ENCODE measurements at regions not wholly inside any gene's neighbourhood (a gene's known extent, or its start where the extent isn't known, plus 50 kb on each side); places are given as distances from the start of the nearest gene placed in this dataset.

GRCh38 chr18:69208545-69208944 lies 192.1 kb upstream of the DOK6 start:
- Histone ChIP-seq H3K79me2 (ENCODE audit: control insufficient read depth in 1 of 2, insufficient read depth in 2 of 2, low read length in 2 of 2) (no peaks in the 10 kb centered on the region), H3K4me3 (ENCODE audit: extremely low read depth in 1 of 4, insufficient read depth in 2 of 4, low read depth in 3 of 4, low read length in 4 of 4) (no peak overlapping the region), H4K91ac (replicated peaks; ENCODE audit: insufficient read length, low read length) (no peak overlapping the region), H3K4me2 (ENCODE audit: insufficient read depth in 1 of 2, low read depth in 2 of 2, low read length in 2 of 2) (no peak overlapping the region), H3K27ac (ENCODE audit: low read depth, low read length) (no peak overlapping the region), H2AFZ (ENCODE audit: low read length) (no peak overlapping the region), H3K27me3 (replicated peaks in 1 of 4; ENCODE audit: control insufficient read depth in 3 of 4, extremely low read depth in 1 of 4, insufficient read depth in 3 of 4, low read length in 3 of 4) (no peaks in the 10 kb centered on the region), H3K9me3 (ENCODE audit: insufficient read depth in 2 of 2, low read depth in 1 of 2, low read length in 1 of 2) (no peaks in the 10 kb centered on the region), H3K23ac (ENCODE audit: insufficient read length) (no peak overlapping the region), H3K36me3 (ENCODE audit: control insufficient read depth in 2 of 4, insufficient read depth in 4 of 4, low read length in 3 of 4) (no peaks in the 10 kb centered on the region), H3K14ac (ENCODE audit: insufficient read length) (no peak overlapping the region), H2BK5ac (ENCODE audit: low read depth, low read length) (no peak overlapping the region), H3K79me1 (ENCODE audit: low read depth, low read length) (no peaks in the 10 kb centered on the region), H3K9ac (replicated peaks in 1 of 4; ENCODE audit: extremely low read depth in 1 of 4, low read depth in 3 of 4, low read length in 3 of 4) (no peak overlapping the region), H2AK5ac (ENCODE audit: low read depth, low read length) (no peak overlapping the region), H3K4me1 (replicated peaks in 1 of 4; ENCODE audit: control insufficient read depth in 3 of 4, insufficient read depth in 4 of 4, low read length in 3 of 4) (peaks cover 0 to 3% (median 0%) of the 10 kb centered on the region in 4 experiments; a peak in 2 of 7 replicates), H2BK120ac (replicated peaks; ENCODE audit: low read depth, low read length) (no peak overlapping the region), H2BK12ac (ENCODE audit: low read depth, low read length) (no peak overlapping the region), H3K4ac (replicated peaks; ENCODE audit: insufficient read length, low read depth, low read length) (no peak overlapping the region), H4K20me1 (replicated peaks in 1 of 2; ENCODE audit: control insufficient read depth in 1 of 2, insufficient read depth in 2 of 2, low read length in 2 of 2) (no peaks in the 10 kb centered on the region), H2BK15ac (ENCODE audit: low read length) (no peak overlapping the region), H4K8ac (ENCODE audit: extremely low read depth, insufficient read depth, low read length) (no peak overlapping the region), H2BK20ac (ENCODE audit: low read length) (no peak overlapping the region), H3K56ac (replicated peaks; ENCODE audit: insufficient read length, low read depth, low read length) (no peak overlapping the region), H3K18ac (ENCODE audit: extremely low read depth, low read length) (no peak overlapping the region), H4K5ac (ENCODE audit: insufficient read length, low read depth, low read length) (no peak overlapping the region), H3K23me2 (ENCODE audit: low read depth, low read length) (no peaks in the 10 kb centered on the region)
- POLR2A ChIA-PET (ENCODE audit: partially characterized antibody) = no interaction called here
- CTCF ChIA-PET (ENCODE audit: partially characterized antibody) = no interaction called here
- WGBS, 2 experiments (ENCODE audit: extremely low coverage in 1 of 2, insufficient coverage in 1 of 2, insufficient read length in 1 of 2, insufficient replicate concordance in 2 of 2, low coverage in 1 of 2, low lambda C conversion rate in 2 of 2, missing lambda C conversion rate in 1 of 2) = 89% methylated on average over 2 of the region's 2 CpGs; no CpG with 5 or more reads in 1 of the 2 experiments
- FAIRE-seq = no peak
- DNase-seq (ENCODE audit: low read depth in 1 of 2, low spot score in 2 of 2) = no peak
- TF ChIP-seq, protein P1, sequence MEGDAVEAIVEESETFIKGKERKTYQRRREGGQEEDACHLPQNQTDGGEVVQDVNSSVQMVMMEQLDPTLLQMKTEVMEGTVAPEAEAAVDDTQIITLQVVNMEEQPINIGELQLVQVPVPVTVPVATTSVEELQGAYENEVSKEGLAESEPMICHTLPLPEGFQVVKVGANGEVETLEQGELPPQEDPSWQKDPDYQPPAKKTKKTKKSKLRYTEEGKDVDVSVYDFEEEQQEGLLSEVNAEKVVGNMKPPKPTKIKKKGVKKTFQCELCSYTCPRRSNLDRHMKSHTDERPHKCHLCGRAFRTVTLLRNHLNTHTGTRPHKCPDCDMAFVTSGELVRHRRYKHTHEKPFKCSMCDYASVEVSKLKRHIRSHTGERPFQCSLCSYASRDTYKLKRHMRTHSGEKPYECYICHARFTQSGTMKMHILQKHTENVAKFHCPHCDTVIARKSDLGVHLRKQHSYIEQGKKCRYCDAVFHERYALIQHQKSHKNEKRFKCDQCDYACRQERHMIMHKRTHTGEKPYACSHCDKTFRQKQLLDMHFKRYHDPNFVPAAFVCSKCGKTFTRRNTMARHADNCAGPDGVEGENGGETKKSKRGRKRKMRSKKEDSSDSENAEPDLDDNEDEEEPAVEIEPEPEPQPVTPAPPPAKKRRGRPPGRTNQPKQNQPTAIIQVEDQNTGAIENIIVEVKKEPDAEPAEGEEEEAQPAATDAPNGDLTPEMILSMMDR (IDR thresholded peaks at IDR 0.05; ENCODE audit: control extremely low read depth in 1 of 3, insufficient read depth in 1 of 3, low read depth in 1 of 3, low read length in 3 of 3) = no peak
- TF ChIP-seq SP1 (IDR thresholded peaks at IDR 0.05; ENCODE audit: low read depth, low read length) (no peak), SUZ12 (IDR thresholded peaks at IDR 0.05; ENCODE audit: low read length) (no peak), ATF3 (IDR thresholded peaks at IDR 0.05; ENCODE audit: insufficient read depth, low read depth, low read length) (no peak), TCF12 (IDR thresholded peaks at IDR 0.05; ENCODE audit: low read depth, low read length) (no peak), NRF1 (IDR thresholded peaks at IDR 0.05; ENCODE audit: low read depth, low read length) (no peak), GTF2F1 (IDR thresholded peaks at IDR 0.05; ENCODE audit: borderline replicate concordance, low read depth, low read length) (no peak), SP4 (IDR thresholded peaks at IDR 0.05; ENCODE audit: low read length) (no peak), KDM1A (IDR thresholded peaks at IDR 0.05; ENCODE audit: borderline replicate concordance, low read length) (no peak), KDM5A (IDR thresholded peaks at IDR 0.05; ENCODE audit: low read length) (no peak), HDAC6 (IDR thresholded peaks at IDR 0.05; ENCODE audit: low read depth, low read length) (no peak)
- TF ChIP-seq, protein P2, sequence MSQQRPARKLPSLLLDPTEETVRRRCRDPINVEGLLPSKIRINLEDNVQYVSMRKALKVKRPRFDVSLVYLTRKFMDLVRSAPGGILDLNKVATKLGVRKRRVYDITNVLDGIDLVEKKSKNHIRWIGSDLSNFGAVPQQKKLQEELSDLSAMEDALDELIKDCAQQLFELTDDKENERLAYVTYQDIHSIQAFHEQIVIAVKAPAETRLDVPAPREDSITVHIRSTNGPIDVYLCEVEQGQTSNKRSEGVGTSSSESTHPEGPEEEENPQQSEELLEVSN (IDR thresholded peaks at IDR 0.05) = no peak

Measured in H1 (cell line).